ENCODE measurements at regions not wholly inside any gene's neighbourhood (a gene's known extent, or its start where the extent isn't known, plus 50 kb on each side); places are given as distances from the start of the nearest gene placed in this dataset.

GRCh38 chr6:8195714-8196102 is 93.4 kb upstream of the EEF1E1 start:
- Histone ChIP-seq H2AK5ac (ENCODE audit: insufficient read length, low read length) (no peak overlapping the region), H3K79me1 (ENCODE audit: insufficient read depth, low read depth, low read length, poor library complexity, severe bottlenecking) (no peaks in the 10 kb centered on the region), H3K27ac (ENCODE audit: insufficient read length, low read depth, low read length) (no peak overlapping the region), H3K18ac (ENCODE audit: insufficient read length, low read depth, low read length) (no peak overlapping the region), H3K9me3 (ENCODE audit: control insufficient read depth, low read depth, low read length) (no peaks in the 10 kb centered on the region), H2AFZ (ENCODE audit: low read length) (no peak overlapping the region), H3K4me2 (ENCODE audit: insufficient read depth, insufficient read length, low read length) (no peak overlapping the region), H3K9ac (ENCODE audit: extremely low read depth, insufficient read length, low read length) (no peak overlapping the region), H2BK15ac (ENCODE audit: low read depth, low read length) (no peak overlapping the region), H3K56ac (ENCODE audit: insufficient read length, low read depth, low read length) (no peak overlapping the region), H4K20me1 (ENCODE audit: control insufficient read depth, insufficient read depth, insufficient read length) (no peaks in the 10 kb centered on the region), H2BK12ac (ENCODE audit: insufficient read length, low read depth, low read length) (no peak overlapping the region), H3K4me1 (ENCODE audit: insufficient read depth, low read length) (peaks cover 8% of the 10 kb centered on the region; the same call in 1 of the 2 replicates), H3K4ac (ENCODE audit: low read depth, low read length) (no peak overlapping the region), H2BK120ac (ENCODE audit: low read depth, low read length, poor library complexity, severe bottlenecking) (no peak overlapping the region), H3K79me2 (ENCODE audit: insufficient read depth, low read length) (no peaks in the 10 kb centered on the region), H4K91ac (ENCODE audit: insufficient read length, low read depth, low read length) (no peak overlapping the region), H2BK20ac (ENCODE audit: low read depth, low read length, poor library complexity, severe bottlenecking) (no peak overlapping the region), H3K23me2 (ENCODE audit: insufficient read length, low read depth, low read length, poor library complexity, severe bottlenecking) (no peaks in the 10 kb centered on the region), H3K23ac (ENCODE audit: insufficient read length, low read depth, low read length) (no peak overlapping the region), H4K8ac (replicated peaks; ENCODE audit: insufficient read length, low read depth, low read length) (no peak overlapping the region), H3K14ac (ENCODE audit: insufficient read depth, low read length) (no peak overlapping the region), H3K27me3 (ENCODE audit: insufficient read depth, low read length) (no peaks in the 10 kb centered on the region), H4K5ac (ENCODE audit: insufficient read length, low read depth, low read length) (no peak overlapping the region), H2BK5ac (ENCODE audit: insufficient read length, low read length) (no peak overlapping the region), H3T11ph (ENCODE audit: low read length) (no peak overlapping the region)
- no peak for DNase-seq
- no peak overlapping the region for H3K4me3 Mint-ChIP-seq
- no CpG with 5 or more reads among the region's 4 CpGs for WGBS (ENCODE audit: extremely low coverage, insufficient read length, low lambda C conversion rate)
- peak; percentile 4; the same call in 1 of the 3 replicates for TF ChIP-seq CTCF (conservative IDR thresholded peaks at IDR 0.05)
- H3K27me3 Mint-ChIP-seq (ENCODE audit: low read depth): no peaks in the 10 kb centered on the region
- H3K36me3 Mint-ChIP-seq (ENCODE audit: insufficient read depth in 1 of 3, low read depth in 3 of 3): no peaks in the 10 kb centered on the region; a peak in 1 of 7 replicates
- H3K4me1 Mint-ChIP-seq: peaks cover 22 to 33% of the 10 kb centered on the region in 2 experiments
- no peak overlapping the region for H3K27ac Mint-ChIP-seq
- no peaks in the 10 kb centered on the region; a peak in 2 of 5 replicates for H3K9me3 Mint-ChIP-seq

Data from H9 (cell line).